Erythroblast (primary cell): ENCODE measurements at regions not wholly inside any gene's neighbourhood (a gene's known extent, or its start where the extent isn't known, plus 50 kb on each side); places are given as distances from the start of the nearest gene placed in this dataset.

ENCODE experiments used
- GATA1 ChIP-seq: IDR thresholded peaks from 2 replicates; pipeline ENCODE4 v1.6.1; 2011; ENCODE audit warnings: low read depth, mild to moderate bottlenecking, control low read depth, low read length, moderate library complexity
- POLR2A ChIP-seq: IDR thresholded peaks from 2 replicates; pipeline ENCODE4 v1.6.1; 2011; ENCODE audit warnings: mild to moderate bottlenecking, low read length

DNA sequence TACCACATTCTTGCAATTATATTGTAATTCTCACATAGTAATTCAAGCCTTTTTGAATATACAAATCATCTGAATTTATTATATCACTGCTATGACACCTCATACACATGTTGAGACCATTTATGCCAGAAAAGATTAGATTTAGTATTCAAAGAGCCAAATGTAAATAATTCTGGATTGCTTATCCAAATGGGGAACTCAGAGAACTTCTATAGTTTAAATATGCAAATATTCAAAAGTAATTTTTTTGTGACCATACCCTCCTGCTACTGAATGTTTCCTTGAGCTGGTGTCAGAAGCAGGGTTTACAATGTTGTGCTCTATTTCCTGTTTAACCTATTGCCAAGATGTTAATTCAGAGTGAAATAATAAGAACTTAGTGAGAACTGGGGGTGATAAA is 372.2 kb downstream of the TRIML1 start:
- TF ChIP-seq POLR2A (no peak), GATA1 (no peak)
